ENCODE measurements at regions not wholly inside any gene's neighbourhood (a gene's known extent, or its start where the extent isn't known, plus 50 kb on each side); places are given as distances from the start of the nearest gene placed in this dataset.

DNA sequence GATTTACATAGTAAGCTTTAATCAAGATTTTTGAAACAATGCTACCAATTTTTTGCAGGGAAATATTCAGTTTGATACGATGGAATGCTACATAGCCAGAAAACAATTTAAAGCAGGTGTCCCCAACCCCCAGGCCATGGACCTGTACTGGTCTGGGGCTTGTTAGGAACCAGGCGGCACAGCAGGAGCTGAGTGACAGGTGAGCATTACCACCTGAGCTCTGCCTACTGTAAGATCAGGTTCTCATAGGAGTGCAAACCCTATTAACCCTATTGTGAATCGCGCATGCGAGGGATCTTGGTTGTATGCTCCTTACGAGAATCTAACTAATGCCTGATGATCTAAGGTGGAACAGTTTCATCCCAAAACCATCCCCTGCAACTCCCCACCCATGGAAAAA, 322.6 kb upstream of the NECTIN3 start:
- H3K36me3 Mint-ChIP-seq (ENCODE audit: unreplicated experiment): no peaks in the 10 kb centered on the region
- H3K4me3 Mint-ChIP-seq (ENCODE audit: unreplicated experiment): no peak overlapping the region
- TF ChIP-seq CTCF (IDR thresholded peaks at IDR 0.05; ENCODE audit: partially characterized antibody, unreplicated experiment): no peak
- H3K27ac Mint-ChIP-seq (ENCODE audit: unreplicated experiment): no peak overlapping the region
- H3K9me3 Mint-ChIP-seq (ENCODE audit: unreplicated experiment): peaks cover 2% of the 10 kb centered on the region
- DNase-seq: no peak
- no peaks in the 10 kb centered on the region for H3K27me3 Mint-ChIP-seq (ENCODE audit: unreplicated experiment)
- H3K4me1 Mint-ChIP-seq (ENCODE audit: low read depth, unreplicated experiment): no peaks in the 10 kb centered on the region

- H3K4me1 Mint-ChIP-seq (ENCODE audit: low read depth, unreplicated experiment): no peaks in the 10 kb centered on the region
- H3K4me3 Mint-ChIP-seq (ENCODE audit: unreplicated experiment): no peak overlapping the region
- peaks cover 2% of the 10 kb centered on the region for H3K9me3 Mint-ChIP-seq (ENCODE audit: unreplicated experiment)
Measured at GRCh38 chr3:110750201-110750600, 321.4 kb upstream of the NECTIN3 start.

DNA sequence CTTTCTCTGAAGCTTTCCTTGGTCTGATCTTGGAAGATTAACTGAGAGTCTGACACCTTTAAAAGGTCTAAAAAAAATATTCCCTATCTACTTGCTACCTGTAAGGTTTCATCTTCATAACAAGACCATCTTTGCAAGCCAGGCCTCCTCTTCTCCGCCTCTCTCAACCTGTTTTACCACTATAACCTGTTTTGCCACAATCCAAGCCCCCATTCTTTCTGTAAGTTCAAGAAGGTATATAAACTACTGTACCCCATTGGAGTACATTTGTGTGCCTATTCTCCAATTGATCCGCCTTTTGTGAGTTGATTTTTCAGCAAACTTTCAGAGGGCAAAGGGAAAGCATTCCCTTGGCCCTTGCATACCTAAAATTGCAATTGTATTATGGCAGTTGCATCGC, 319.3 kb upstream of the NECTIN3 start:
- no peak for DNase-seq
- Mint-ChIP-seq H3K4me1 (ENCODE audit: low read depth, unreplicated experiment) (no peaks in the 10 kb centered on the region), H3K27me3 (ENCODE audit: unreplicated experiment) (no peaks in the 10 kb centered on the region), H3K27ac (ENCODE audit: unreplicated experiment) (no peak overlapping the region), H3K9me3 (ENCODE audit: unreplicated experiment) (peaks cover 2% of the 10 kb centered on the region), H3K36me3 (ENCODE audit: unreplicated experiment) (no peaks in the 10 kb centered on the region), H3K4me3 (ENCODE audit: unreplicated experiment) (no peak overlapping the region)
- TF ChIP-seq CTCF (IDR thresholded peaks at IDR 0.05; ENCODE audit: partially characterized antibody, unreplicated experiment): no peak

More at GRCh38 chr3:110750201-110750600, 321.4 kb upstream of the NECTIN3 start:
- no peak for DNase-seq
- TF ChIP-seq CTCF (IDR thresholded peaks at IDR 0.05; ENCODE audit: partially characterized antibody, unreplicated experiment): no peak
- Mint-ChIP-seq H3K27me3 (ENCODE audit: unreplicated experiment) (no peaks in the 10 kb centered on the region), H3K27ac (ENCODE audit: unreplicated experiment) (no peak overlapping the region), H3K36me3 (ENCODE audit: unreplicated experiment) (no peaks in the 10 kb centered on the region)

GRCh38 chr3:110753516-110753915, 318.1 kb upstream of the NECTIN3 start:
- no peak for TF ChIP-seq CTCF (IDR thresholded peaks at IDR 0.05; ENCODE audit: partially characterized antibody, unreplicated experiment)
- Mint-ChIP-seq H3K27me3 (ENCODE audit: unreplicated experiment) (no peaks in the 10 kb centered on the region), H3K4me1 (ENCODE audit: low read depth, unreplicated experiment) (no peaks in the 10 kb centered on the region), H3K36me3 (ENCODE audit: unreplicated experiment) (no peaks in the 10 kb centered on the region), H3K9me3 (ENCODE audit: unreplicated experiment) (peaks cover 2% of the 10 kb centered on the region), H3K4me3 (ENCODE audit: unreplicated experiment) (no peak overlapping the region), H3K27ac (ENCODE audit: unreplicated experiment) (no peak overlapping the region)
- DNase-seq: no peak

GRCh38 chr3:110754212-110754916, 317.3 kb upstream of the NECTIN3 start:
- no peaks in the 10 kb centered on the region for H3K36me3 Mint-ChIP-seq (ENCODE audit: unreplicated experiment)
- H3K9me3 Mint-ChIP-seq (ENCODE audit: unreplicated experiment): peaks cover 2% of the 10 kb centered on the region
- no peaks in the 10 kb centered on the region for H3K4me1 Mint-ChIP-seq (ENCODE audit: low read depth, unreplicated experiment)
- TF ChIP-seq CTCF (IDR thresholded peaks at IDR 0.05; ENCODE audit: partially characterized antibody, unreplicated experiment): no peak
- H3K4me3 Mint-ChIP-seq (ENCODE audit: unreplicated experiment): no peak overlapping the region
- no peak for DNase-seq
- no peaks in the 10 kb centered on the region for H3K27me3 Mint-ChIP-seq (ENCODE audit: unreplicated experiment)
- H3K27ac Mint-ChIP-seq (ENCODE audit: unreplicated experiment): no peak overlapping the region
